Uterus (tissue), 3 donors: ENCODE measurements at regions not wholly inside any gene's neighbourhood (a gene's known extent, or its start where the extent isn't known, plus 50 kb on each side); places are given as distances from the start of the nearest gene placed in this dataset.
"Not testable (repeated sequence)": the region's sequence is repeated elsewhere in the genome, so short reads cannot be mapped to it uniquely, and the experiment has no call there.

Experiments
- DNase-seq, 2 donors: peaks; one replicate each; pipeline ENCODE4 v3.0.0-alpha.2; 2019 to 2020
- H3K27ac ChIP-seq, 2 donors: fragments of 200-600 bp; sonication (generic); 1 replicate in 1 of 2; 2 replicates in 1 of 2; pipeline ENCODE4 v1.5.1; 2016 to 2018
- H3K27me3 ChIP-seq, 2 donors: fragments of 200-600 bp; sonication (generic); one replicate each; pipeline ENCODE4 v1.5.1; 2018 to 2019; ENCODE audit warnings: control low read depth in 1 of 2
- H3K36me3 ChIP-seq, 2 donors: fragments of 200-600 bp; sonication (generic); one replicate each; pipeline ENCODE4 v1.5.1; 2019; ENCODE audit warnings: control low read depth in 1 of 2
- H3K4me1 ChIP-seq, 2 donors: fragments of 200-600 bp; sonication (generic); one replicate each; pipeline ENCODE4 v1.5.1; 2018 to 2019; ENCODE audit warnings: control low read depth in 1 of 2
- H3K4me3 ChIP-seq, 2 donors: fragments of 200-600 bp; sonication (generic); 1 replicate in 1 of 2; 2 replicates in 1 of 2; pipeline ENCODE4 v1.5.1; 2018 to 2019; ENCODE audit warnings: mild to moderate bottlenecking in 1 of 2
- H3K9me3 ChIP-seq, 2 donors: fragments of 200-600 bp; sonication (generic); one replicate each; pipeline ENCODE4 v1.5.1; 2019; ENCODE audit warnings: control low read depth in 1 of 2
- POLR2A ChIP-seq, 2 donors: fragments of 450-650 bp; IDR thresholded peaks; one replicate each; pipeline ENCODE4 v1.6.1; 2016; ENCODE audit warnings: antibody characterized with exemption in 2 of 2, mild to moderate bottlenecking in 1 of 2, moderate library complexity in 1 of 2
- intact Hi-C: fragments of 100-400 bp; cut with DNase I; formaldehyde crosslinking; loops from one replicate; pipeline ENCODE4 v1.15.1; 2023; ENCODE audit warnings: low total_unique reads
- TF ChIP-seq, protein P1 (sequence below), 4 experiments: fragments of 200-600 bp in 2 of 4; fragments of 450-650 bp in 2 of 4; sonication (generic) in 2 of 4; IDR thresholded peaks; one replicate each; pipeline ENCODE4 v1.5.1; 2016 to 2019; ENCODE audit warnings: antibody characterized with exemption in 4 of 4, mild to moderate bottlenecking in 2 of 4, moderate library complexity in 1 of 4
- donor health status: DM: yes; HTN: yes; CAD: no.

DNA sequence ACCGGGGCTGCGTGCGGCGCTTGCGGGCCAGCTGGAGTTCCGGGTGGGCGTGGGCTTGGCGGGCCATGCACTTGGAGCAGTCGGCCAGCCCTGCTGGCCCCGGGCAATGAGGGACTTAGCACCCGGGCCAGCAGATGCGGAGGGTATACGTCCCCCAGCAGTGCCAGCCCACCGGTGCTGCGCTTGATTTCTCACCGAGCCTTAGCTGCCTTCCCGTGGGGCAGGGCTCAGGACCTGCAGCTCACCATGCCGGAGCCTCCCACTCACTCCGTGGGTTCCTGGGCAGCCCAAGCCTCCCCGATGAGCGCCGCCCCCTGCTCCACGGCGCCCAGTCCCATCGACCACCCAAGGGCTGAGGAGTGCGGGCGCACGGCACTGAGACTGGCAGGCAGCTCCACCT lies 51.4 kb upstream of the INPP4B start:
- intact Hi-C loops, H3K27ac ChIP-seq, H3K4me1 ChIP-seq, DNase-seq, H3K9me3 ChIP-seq, H3K36me3 ChIP-seq, H3K4me3 ChIP-seq, H3K27me3 ChIP-seq: not testable (repeated sequence)

GRCh38 chr4:142900622-142901021 lies 54.5 kb upstream of the INPP4B start:
- Histone ChIP-seq H3K4me3 (no peak overlapping the region), H3K27me3 (no peaks in the 10 kb centered on the region), H3K27ac (no peak overlapping the region), H3K9me3 (no peaks in the 10 kb centered on the region), H3K4me1 (no peaks in the 10 kb centered on the region), H3K36me3 (no peaks in the 10 kb centered on the region)
- TF ChIP-seq POLR2A (IDR thresholded peaks at IDR 0.05), result no peak
- no peak for DNase-seq
- intact Hi-C loops, result no loop called here

DNA sequence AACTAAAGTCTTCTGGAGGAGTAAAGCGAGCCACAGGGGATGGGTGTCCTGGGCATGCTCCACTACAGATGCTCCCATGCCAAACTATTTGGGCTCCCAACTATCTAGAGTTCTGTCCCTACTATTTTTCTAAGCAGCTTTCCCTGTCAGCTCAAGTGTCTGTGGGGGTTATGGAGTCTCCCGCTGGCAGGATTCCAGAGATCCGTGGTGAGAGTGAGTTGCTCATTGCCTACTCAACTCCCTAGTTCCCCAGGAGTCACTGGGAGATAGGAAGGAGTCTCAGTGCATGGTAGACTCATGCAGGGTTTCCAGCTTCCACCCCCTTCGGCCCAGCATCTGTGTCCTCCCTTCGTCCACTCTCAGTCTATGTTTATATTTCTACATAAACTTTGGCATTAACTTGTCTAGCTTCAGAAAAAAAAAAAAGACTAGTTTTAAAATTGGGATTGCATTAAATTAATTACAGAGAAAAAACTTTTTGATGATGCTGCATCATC lies 55.1 kb upstream of the INPP4B start:
- H3K4me3 ChIP-seq, result no peak overlapping the region
- H3K27ac ChIP-seq, result no peak overlapping the region
- no peaks in the 10 kb centered on the region for H3K36me3 ChIP-seq
- H3K4me1 ChIP-seq, result no peaks in the 10 kb centered on the region
- intact Hi-C loops, result no loop called here
- DNase-seq, result no peak
- H3K9me3 ChIP-seq, result no peaks in the 10 kb centered on the region
- H3K27me3 ChIP-seq, result no peaks in the 10 kb centered on the region
- TF ChIP-seq, protein P1, sequence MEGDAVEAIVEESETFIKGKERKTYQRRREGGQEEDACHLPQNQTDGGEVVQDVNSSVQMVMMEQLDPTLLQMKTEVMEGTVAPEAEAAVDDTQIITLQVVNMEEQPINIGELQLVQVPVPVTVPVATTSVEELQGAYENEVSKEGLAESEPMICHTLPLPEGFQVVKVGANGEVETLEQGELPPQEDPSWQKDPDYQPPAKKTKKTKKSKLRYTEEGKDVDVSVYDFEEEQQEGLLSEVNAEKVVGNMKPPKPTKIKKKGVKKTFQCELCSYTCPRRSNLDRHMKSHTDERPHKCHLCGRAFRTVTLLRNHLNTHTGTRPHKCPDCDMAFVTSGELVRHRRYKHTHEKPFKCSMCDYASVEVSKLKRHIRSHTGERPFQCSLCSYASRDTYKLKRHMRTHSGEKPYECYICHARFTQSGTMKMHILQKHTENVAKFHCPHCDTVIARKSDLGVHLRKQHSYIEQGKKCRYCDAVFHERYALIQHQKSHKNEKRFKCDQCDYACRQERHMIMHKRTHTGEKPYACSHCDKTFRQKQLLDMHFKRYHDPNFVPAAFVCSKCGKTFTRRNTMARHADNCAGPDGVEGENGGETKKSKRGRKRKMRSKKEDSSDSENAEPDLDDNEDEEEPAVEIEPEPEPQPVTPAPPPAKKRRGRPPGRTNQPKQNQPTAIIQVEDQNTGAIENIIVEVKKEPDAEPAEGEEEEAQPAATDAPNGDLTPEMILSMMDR (IDR thresholded peaks at IDR 0.05), result no peak

DNA sequence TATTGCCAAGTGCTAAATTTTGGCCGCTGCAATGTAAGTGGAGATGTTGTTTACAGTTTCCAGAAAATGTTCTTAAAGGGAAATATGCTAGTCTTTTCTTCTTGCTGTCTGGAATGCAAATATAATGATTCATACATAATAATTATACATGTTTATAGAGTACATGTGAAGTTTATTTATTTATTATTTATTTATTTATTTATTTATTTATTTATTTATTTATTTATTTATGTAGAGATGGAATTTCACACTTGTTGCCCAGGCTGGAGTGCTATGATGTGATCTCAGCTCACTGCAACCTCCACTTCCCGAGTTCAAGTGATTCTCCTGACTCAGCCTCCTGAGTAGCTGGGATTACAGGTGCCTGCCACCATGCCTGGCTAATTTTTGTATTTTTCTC lies 57.5 kb upstream of the INPP4B start:
- H3K27ac ChIP-seq, H3K4me3 ChIP-seq, DNase-seq, intact Hi-C loops, H3K4me1 ChIP-seq, H3K27me3 ChIP-seq, H3K36me3 ChIP-seq, H3K9me3 ChIP-seq: not testable (repeated sequence)

DNA sequence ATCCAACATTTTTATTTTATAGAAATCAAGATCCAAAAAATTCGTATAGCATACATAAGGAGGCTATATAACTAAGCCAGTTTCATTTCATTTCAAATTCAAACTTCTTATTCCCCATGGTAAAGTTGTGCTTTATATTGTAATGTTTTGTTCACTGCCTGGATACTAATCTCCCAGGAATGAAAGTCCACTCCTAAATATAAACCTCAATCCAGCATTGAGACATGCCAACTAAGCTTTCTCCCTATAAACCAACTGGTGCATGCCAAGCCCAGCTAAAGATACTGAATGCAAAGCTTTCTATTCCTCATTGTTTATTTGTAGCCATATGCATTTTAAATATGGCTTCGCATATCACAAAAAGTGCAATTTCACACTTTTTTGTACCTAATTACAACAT lies 63.8 kb upstream of the INPP4B start:
- H3K27ac ChIP-seq, result no peak overlapping the region
- DNase-seq, result no peak
- intact Hi-C loops, result no loop called here

GRCh38 chr4:142913034-142913433 lies 66.9 kb upstream of the INPP4B start:
- no peaks in the 10 kb centered on the region for H3K9me3 ChIP-seq
- H3K36me3 ChIP-seq, result no peaks in the 10 kb centered on the region
- TF ChIP-seq, protein P1 (IDR thresholded peaks at IDR 0.05), result no peak
- no peak for TF ChIP-seq POLR2A (IDR thresholded peaks at IDR 0.05)
- DNase-seq, result no peak
- H3K27me3 ChIP-seq, result no peaks in the 10 kb centered on the region
- no peaks in the 10 kb centered on the region for H3K4me1 ChIP-seq
- intact Hi-C loops, result no loop called here
- H3K4me3 ChIP-seq, result no peak overlapping the region
- H3K27ac ChIP-seq, result no peak overlapping the region

More for the DNA sequence above, 63.8 kb upstream of the INPP4B start:
- no peak for TF ChIP-seq POLR2A (IDR thresholded peaks at IDR 0.05)
- TF ChIP-seq, protein P1 (IDR thresholded peaks at IDR 0.05), result no peak
- Histone ChIP-seq H3K36me3 (no peaks in the 10 kb centered on the region), H3K9me3 (no peaks in the 10 kb centered on the region), H3K4me3 (no peak overlapping the region), H3K4me1 (no peaks in the 10 kb centered on the region), H3K27me3 (no peaks in the 10 kb centered on the region)

DNA sequence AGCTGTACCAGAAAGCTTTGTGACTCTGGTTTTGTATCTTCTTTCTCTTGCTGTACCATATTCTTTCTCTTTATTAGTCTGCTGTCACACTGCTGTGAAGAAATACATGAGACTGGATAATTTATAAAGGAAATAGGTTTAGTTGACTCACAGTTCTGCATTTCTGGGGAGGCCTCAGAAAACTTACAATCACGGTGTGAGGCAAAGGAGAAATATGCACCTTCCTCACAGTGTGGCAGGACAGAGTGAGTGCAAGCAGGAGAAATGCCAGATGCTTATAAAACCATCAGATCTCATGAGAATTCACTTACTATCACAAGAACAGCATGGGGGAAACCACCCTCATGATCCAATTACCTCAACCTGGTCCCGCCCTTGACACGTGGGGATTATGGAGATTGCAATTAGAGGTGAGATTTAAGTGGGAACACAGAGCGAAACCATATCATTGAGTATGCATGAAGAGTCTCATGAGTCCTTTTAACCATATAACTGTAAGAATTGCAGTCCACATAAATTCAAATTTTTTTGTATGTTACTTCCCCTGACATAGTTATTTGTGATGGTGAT lies 67.4 kb upstream of the INPP4B start:
- TF ChIP-seq, protein P1 (IDR thresholded peaks at IDR 0.05), result no peak
- TF ChIP-seq POLR2A (IDR thresholded peaks at IDR 0.05), result no peak
- Histone ChIP-seq H3K27ac (no peak overlapping the region), H3K9me3 (no peaks in the 10 kb centered on the region), H3K4me3 (no peak overlapping the region), H3K27me3 (no peaks in the 10 kb centered on the region), H3K4me1 (no peaks in the 10 kb centered on the region), H3K36me3 (no peaks in the 10 kb centered on the region)
- DNase-seq, result no peak
- intact Hi-C loops, result no loop called here
